B cell (primary cell): ENCODE measurements at regions not wholly inside any gene's neighbourhood (a gene's known extent, or its start where the extent isn't known, plus 50 kb on each side); places are given as distances from the start of the nearest gene placed in this dataset.

Experiments
- ATAC-seq: fragments of 200-7000 bp; cut with Tn5 transposase; one replicate; pipeline ENCODE4 v1.10.0; 2021; ENCODE audit warnings: low read depth, mild to moderate bottlenecking, moderate number of reproducible peaks, moderate library complexity
- CTCF ChIA-PET: fragments of 350-600 bp; sonication (Branson Sonifier 250); formaldehyde crosslinking; loops from one replicate; lab custom pipeline; 2021; ENCODE audit warnings: antibody characterized with exemption, inconsistent platforms; lab: Charles Lee
- POLR2A ChIA-PET: fragments of 350-600 bp; sonication (Branson Sonifier 250); formaldehyde crosslinking; loops from one replicate; lab custom pipeline; 2021; ENCODE audit warnings: antibody characterized with exemption; lab: Charles Lee
- DNase-seq: peaks from one replicate; pipeline ENCODE4 v3.0.0; 2013
- H2AFZ ChIP-seq: 2 replicates; pipeline ENCODE4 v1.6.1; 2012; ENCODE audit warnings: mild to moderate bottlenecking, low read depth, low read length; ENCODE audit not compliant: insufficient read depth, poor library complexity, severe bottlenecking
- H3K27ac ChIP-seq, 2 donors: 1 replicate in 1 of 2; 2 replicates in 1 of 2; pipeline ENCODE4 v1.5.1; 2012 to 2013; ENCODE audit warnings: low read length in 2 of 2, mild to moderate bottlenecking in 2 of 2, moderate library complexity in 1 of 2
- H3K27me3 ChIP-seq, 4 experiments: fragments of 200-600 bp in 1 of 4; sonication (generic) in 1 of 4; replicated peaks in 1 of 4; 1 replicate in 2 of 4; 2 replicates in 2 of 4; pipeline versions ENCODE4 v1.6.1 to v1.7.0; 2013 to 2016; ENCODE audit warnings: low read length in 3 of 4, mild to moderate bottlenecking in 2 of 4, mixed read lengths in 1 of 4, moderate library complexity in 1 of 4; ENCODE audit not compliant: insufficient read depth in 4 of 4, control insufficient read depth in 3 of 4; ENCODE audit errors: control extremely low read depth in 1 of 4
- H3K36me3 ChIP-seq, 2 experiments: replicated peaks in 1 of 2; 1 replicate in 1 of 2; 2 replicates in 1 of 2; pipeline versions ENCODE4 v1.6.1 to v1.7.1; 2013; ENCODE audit warnings: low read length in 1 of 2; ENCODE audit not compliant: insufficient read depth in 2 of 2, control insufficient read depth in 1 of 2; ENCODE audit errors: control extremely low read depth in 1 of 2, extremely low read depth in 1 of 2
- H3K4me1 ChIP-seq, 2 donors: fragments of 200-600 bp in 1 of 2; sonication (generic) in 1 of 2; 1 replicate in 1 of 2; 2 replicates in 1 of 2; pipeline versions ENCODE4 v1.5.1 to v1.6.1; 2013 to 2017; ENCODE audit warnings: low read length in 2 of 2; ENCODE audit not compliant: control insufficient read depth in 2 of 2, insufficient read depth in 2 of 2
- H3K4me2 ChIP-seq: replicated peaks from 2 replicates; pipeline ENCODE3; 2012; ENCODE audit warnings: mild to moderate bottlenecking, low read depth, low read length; ENCODE audit not compliant: poor library complexity, severe bottlenecking
- H3K4me3 ChIP-seq, 5 experiments: fragments of 200-600 bp in 1 of 5; sonication (generic) in 1 of 5; 1 replicate in 3 of 5; 2 replicates in 2 of 5; pipeline versions ENCODE4 v1.5.1 to v1.7.0; 2011 to 2016; ENCODE audit warnings: low read length in 4 of 5, mild to moderate bottlenecking in 4 of 5, low read depth in 2 of 5, control low read depth in 1 of 5, moderate library complexity in 1 of 5; ENCODE audit not compliant: insufficient read depth in 1 of 5; ENCODE audit errors: control extremely low read depth in 1 of 5, extremely low read depth in 1 of 5
- H3K79me2 ChIP-seq: fragments of 200-600 bp; sonication (generic); one replicate; pipeline ENCODE4 v1.6.0; 2016; ENCODE audit warnings: low read length; ENCODE audit not compliant: control insufficient read depth, insufficient read depth
- H3K9ac ChIP-seq: fragments of 200-600 bp; sonication (generic); 2 replicates; pipeline ENCODE4 v1.6.1; 2017; ENCODE audit warnings: mild to moderate bottlenecking, low read length, moderate library complexity
- H3K9me3 ChIP-seq, 3 donors: one replicate each; pipeline versions ENCODE4 v1.6.1 to v1.7.1; 2013; ENCODE audit warnings: low read length in 2 of 3; ENCODE audit not compliant: control insufficient read depth in 2 of 3, insufficient read depth in 1 of 3; ENCODE audit errors: control extremely low read depth in 1 of 3
- H4K20me1 ChIP-seq: 2 replicates; pipeline ENCODE4 v1.6.0; 2012; ENCODE audit warnings: mild to moderate bottlenecking, low read length; ENCODE audit not compliant: insufficient read depth, control insufficient read depth, poor library complexity, severe bottlenecking
- H3K27ac Mint-ChIP-seq: one replicate; pipeline ENCODE4 v1.8.0; 2021; ENCODE audit warnings: mixed read lengths
- H3K27me3 Mint-ChIP-seq: one replicate; pipeline ENCODE4 v1.8.0; 2021; ENCODE audit warnings: mixed read lengths
- H3K4me1 Mint-ChIP-seq: one replicate; pipeline ENCODE4 v1.8.0; 2021; ENCODE audit warnings: mixed read lengths
- H3K4me3 Mint-ChIP-seq: one replicate; pipeline ENCODE4 v1.8.0; 2021; ENCODE audit warnings: mixed read lengths
- H3K9me3 Mint-ChIP-seq: one replicate; pipeline ENCODE4 v1.8.0; 2022; ENCODE audit warnings: mixed read lengths; ENCODE audit not compliant: insufficient read depth
- EZH2 ChIP-seq: IDR thresholded peaks from 2 replicates; pipeline ENCODE4 v1.6.1; 2012; ENCODE audit warnings: borderline replicate concordance, low read depth, mild to moderate bottlenecking, moderate library complexity, low read length; ENCODE audit not compliant: insufficient read depth, poor library complexity, severe bottlenecking
- WGBS: methylation state at CpG from one replicate; pipeline ENCODE4 v1.1.5; 2013; ENCODE audit warnings: missing lambda C conversion rate; ENCODE audit not compliant: insufficient coverage; 5-methylcytosine and 5-hydroxymethylcytosine counted together
- intact Hi-C: fragments of 100-400 bp; cut with micrococcal nuclease; formaldehyde crosslinking; loops from one replicate; pipeline ENCODE4 v1.10.0; 2022
- TF ChIP-seq, protein P1 (sequence below): fragments of 200-600 bp; IDR thresholded peaks from one replicate; pipeline ENCODE4 v1.8.0; 2022; ENCODE audit warnings: antibody characterized with exemption, mild to moderate bottlenecking

DNA sequence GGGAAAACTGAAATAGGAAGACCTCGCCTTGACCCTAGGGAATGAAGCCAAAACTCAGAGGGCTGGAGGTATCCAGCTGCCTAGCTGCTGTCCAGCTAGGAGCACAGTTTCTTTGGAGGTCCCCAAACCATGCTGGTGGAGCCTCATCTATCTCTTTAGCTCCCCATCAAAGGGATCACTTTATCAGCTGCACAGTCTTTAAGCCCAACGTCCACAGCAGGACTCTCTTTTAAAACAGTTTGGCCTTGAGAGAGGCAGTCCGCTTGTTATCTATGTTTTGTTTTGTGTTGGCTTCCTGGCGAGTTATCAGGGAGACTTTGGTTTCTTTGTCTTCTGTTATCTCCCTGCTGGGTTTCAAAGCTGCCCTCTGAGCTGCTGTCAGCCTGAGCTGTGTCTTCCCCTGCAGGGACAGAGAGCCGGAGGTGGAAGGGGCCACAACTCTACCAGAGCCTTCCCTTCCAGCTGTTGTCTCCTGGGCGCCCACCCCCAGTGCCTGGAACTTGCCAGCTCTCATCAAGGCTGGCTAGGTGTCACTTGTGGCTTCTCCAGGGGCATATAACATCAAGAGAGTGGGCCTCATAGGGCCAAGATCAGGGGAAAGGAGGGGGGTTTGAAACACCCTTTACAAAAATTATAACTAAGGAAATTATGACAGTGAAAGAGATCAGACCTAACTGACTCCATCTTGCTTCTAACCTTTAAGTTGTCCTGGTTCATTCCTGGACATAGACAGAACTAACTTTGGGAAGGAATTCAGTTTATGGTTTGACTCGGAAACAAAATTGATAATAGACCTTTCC is 61.4 kb upstream of the C15orf39 start:
- POLR2A ChIA-PET, result no interaction called here
- no peak overlapping the region for H3K9ac ChIP-seq
- WGBS, result 93% methylated on average over 4 of the region's 7 CpGs

DNA sequence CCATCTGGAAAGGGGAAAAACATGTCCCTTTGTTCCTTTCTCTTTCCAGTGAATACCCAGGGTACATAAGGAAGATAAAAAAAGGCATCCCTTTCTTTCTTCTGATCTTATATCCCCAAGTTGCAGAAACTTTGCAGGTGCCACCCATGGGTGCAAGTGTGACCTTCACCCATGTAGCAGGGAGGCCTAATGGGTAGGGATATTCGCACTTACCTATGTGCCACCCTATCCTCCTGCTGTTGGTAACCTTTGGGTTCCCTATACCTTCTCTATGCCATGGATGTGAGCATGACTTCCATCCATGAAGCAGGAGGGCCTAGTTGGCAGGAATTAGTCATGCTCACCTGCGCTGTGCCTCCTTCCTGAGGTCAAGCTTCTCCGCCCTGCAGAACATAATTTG is 59.2 kb upstream of the C15orf39 start:
- Histone ChIP-seq H3K4me1 (no peaks in the 10 kb centered on the region), H3K9me3 (peaks cover 6 to 61% (median 39%) of the 10 kb centered on the region in 3 donors), H3K9ac (no peak overlapping the region), H3K79me2 (no peaks in the 10 kb centered on the region), H3K4me3 (no peak overlapping the region), H3K4me2 (no peak overlapping the region), H3K36me3 (no peaks in the 10 kb centered on the region), H4K20me1 (no peaks in the 10 kb centered on the region), H2AFZ (no peak overlapping the region), H3K27ac (no peak overlapping the region), H3K27me3 (peaks cover 0 to 3% (median 1%) of the 10 kb centered on the region in 4 experiments)
- intact Hi-C loops, result no loop called here
- ChIA-PET POLR2A (no interaction called here), CTCF (no interaction called here)
- no peak for ATAC-seq
- Mint-ChIP-seq H3K4me3 (no peak overlapping the region), H3K9me3 (peaks cover 14% of the 10 kb centered on the region), H3K4me1 (no peaks in the 10 kb centered on the region), H3K27me3 (peaks cover 4% of the 10 kb centered on the region), H3K27ac (no peak overlapping the region)
- no peak for DNase-seq
- TF ChIP-seq EZH2, result no peak
- TF ChIP-seq, protein P1, sequence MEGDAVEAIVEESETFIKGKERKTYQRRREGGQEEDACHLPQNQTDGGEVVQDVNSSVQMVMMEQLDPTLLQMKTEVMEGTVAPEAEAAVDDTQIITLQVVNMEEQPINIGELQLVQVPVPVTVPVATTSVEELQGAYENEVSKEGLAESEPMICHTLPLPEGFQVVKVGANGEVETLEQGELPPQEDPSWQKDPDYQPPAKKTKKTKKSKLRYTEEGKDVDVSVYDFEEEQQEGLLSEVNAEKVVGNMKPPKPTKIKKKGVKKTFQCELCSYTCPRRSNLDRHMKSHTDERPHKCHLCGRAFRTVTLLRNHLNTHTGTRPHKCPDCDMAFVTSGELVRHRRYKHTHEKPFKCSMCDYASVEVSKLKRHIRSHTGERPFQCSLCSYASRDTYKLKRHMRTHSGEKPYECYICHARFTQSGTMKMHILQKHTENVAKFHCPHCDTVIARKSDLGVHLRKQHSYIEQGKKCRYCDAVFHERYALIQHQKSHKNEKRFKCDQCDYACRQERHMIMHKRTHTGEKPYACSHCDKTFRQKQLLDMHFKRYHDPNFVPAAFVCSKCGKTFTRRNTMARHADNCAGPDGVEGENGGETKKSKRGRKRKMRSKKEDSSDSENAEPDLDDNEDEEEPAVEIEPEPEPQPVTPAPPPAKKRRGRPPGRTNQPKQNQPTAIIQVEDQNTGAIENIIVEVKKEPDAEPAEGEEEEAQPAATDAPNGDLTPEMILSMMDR, result no peak
- 93% methylated on average over 2 of the region's 3 CpGs for WGBS

More for the DNA sequence above, 61.4 kb upstream of the C15orf39 start:
- Histone ChIP-seq H3K9me3 (peaks cover 5 to 45% (median 34%) of the 10 kb centered on the region in 3 donors), H3K4me2 (no peak overlapping the region), H3K27ac (no peak overlapping the region), H4K20me1 (no peaks in the 10 kb centered on the region), H3K36me3 (no peaks in the 10 kb centered on the region), H3K4me1 (peaks cover 0 to 7% of the 10 kb centered on the region in 2 donors), H3K79me2 (no peaks in the 10 kb centered on the region), H3K4me3 (no peak overlapping the region), H2AFZ (no peak overlapping the region), H3K27me3 (peaks cover 0 to 3% (median 1%) of the 10 kb centered on the region in 4 experiments)
- Mint-ChIP-seq H3K9me3 (peaks cover 14% of the 10 kb centered on the region), H3K27me3 (peaks cover 4% of the 10 kb centered on the region), H3K27ac (no peak overlapping the region), H3K4me1 (peaks cover 8% of the 10 kb centered on the region), H3K4me3 (no peak overlapping the region)
- CTCF ChIA-PET, result no interaction called here
- intact Hi-C loops, result no loop called here
- ATAC-seq (no peak), DNase-seq (no peak)
- no peak for TF ChIP-seq EZH2
- TF ChIP-seq, protein P1, result no peak
